GM21360 (cell line): ENCODE measurements at regions not wholly inside any gene's neighbourhood (a gene's known extent, or its start where the extent isn't known, plus 50 kb on each side); places are given as distances from the start of the nearest gene placed in this dataset.

Source experiments
- ATAC-seq: cut with Tn5 transposase; IDR thresholded peaks from one replicate; pipeline ENCODE4 v1.9.1; 2021; ENCODE audit warnings: mild to moderate bottlenecking, moderate library complexity; ENCODE audit not compliant: unreplicated experiment

GRCh38 chr9:96183751-96184150 lies 118.2 kb downstream of the HSD17B3 start:
- ATAC-seq, result no peak

DNA sequence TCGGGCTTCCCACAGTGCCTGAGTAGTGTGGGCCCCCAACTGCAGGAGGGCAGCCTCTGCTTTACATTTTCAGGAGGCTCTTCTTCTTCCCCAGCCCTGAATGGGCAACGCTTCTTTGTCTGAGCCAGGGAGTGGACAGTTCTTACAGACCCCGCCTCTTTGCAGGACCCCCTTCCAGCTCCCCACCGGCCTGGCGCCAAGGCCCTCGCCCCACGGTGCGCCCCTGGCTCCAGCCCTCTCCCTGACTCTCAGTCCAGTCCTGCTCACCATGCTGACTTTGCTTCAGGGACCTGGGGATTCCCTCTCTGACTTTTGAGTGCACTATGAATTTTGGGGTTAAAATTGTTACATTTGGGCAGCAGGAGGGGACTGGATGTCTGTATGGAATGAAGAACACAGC lies 123.8 kb downstream of the HSD17B3 start:
- ATAC-seq, result no peak

- ATAC-seq, result no peak
These were observed 124.3 kb downstream of the HSD17B3 start for GRCh38 chr9:96177719-96178028.

DNA sequence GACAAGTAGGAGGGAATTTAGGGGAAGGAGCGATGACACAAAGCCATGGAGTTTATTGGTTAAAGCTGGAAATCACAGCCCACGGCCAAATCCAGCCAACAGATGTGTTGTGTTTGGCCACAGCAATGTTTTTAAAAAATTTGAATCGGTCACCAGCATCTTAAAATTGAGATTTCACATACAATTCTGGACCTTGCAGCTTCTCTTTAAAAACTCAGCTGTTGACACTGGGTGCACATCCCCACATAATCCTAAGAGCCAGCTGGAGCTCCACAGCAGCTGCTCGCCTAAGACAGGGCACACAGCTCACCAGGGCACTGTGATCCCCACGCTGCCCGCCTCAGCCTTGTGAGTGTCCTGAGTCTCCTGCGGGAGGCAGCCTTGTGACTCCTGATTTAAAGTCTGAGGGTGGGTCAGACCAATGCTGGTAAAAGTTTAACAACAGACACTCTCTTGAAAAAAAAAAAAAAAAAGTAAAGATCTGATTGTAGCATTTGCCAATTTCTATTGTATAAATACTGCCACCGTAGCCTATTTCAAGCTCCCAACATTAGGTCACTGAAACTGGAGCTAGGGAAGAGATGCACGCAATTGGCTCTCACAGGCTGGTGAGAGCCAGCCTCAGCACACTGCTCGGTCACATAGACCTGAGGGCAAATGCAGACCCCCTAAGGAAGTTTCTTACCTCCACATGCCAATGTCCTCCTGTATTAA lies 124.8 kb downstream of the HSD17B3 start:
- ATAC-seq, result no peak

GRCh38 chr9:96175796-96176195 lies 126.2 kb downstream of the HSD17B3 start:
- ATAC-seq, result no peak

DNA sequence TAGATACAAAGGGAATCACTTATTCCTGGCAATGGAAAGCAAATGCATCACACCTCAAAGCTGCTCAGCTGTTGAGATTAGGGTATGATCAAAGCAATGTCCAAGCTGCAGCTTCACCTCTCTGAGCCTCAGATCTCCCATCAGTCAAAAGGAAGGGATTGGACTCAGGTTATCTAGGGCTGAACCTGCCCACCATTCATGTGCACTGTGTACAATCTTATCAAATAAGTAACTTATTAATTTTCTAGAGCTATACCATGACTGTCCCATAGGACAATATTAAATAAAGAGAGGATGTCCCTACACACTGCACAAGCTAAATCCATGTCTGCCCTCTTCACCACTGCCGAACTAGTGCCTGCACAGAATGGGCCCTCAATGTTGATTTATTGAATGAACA lies 127.0 kb downstream of the HSD17B3 start:
- ATAC-seq, result no peak

- no peak for ATAC-seq
These were observed 127.6 kb downstream of the HSD17B3 start for GRCh38 chr9:96174371-96174770.

GRCh38 chr9:96173640-96174039 lies 128.3 kb downstream of the HSD17B3 start:
- no peak for ATAC-seq

DNA sequence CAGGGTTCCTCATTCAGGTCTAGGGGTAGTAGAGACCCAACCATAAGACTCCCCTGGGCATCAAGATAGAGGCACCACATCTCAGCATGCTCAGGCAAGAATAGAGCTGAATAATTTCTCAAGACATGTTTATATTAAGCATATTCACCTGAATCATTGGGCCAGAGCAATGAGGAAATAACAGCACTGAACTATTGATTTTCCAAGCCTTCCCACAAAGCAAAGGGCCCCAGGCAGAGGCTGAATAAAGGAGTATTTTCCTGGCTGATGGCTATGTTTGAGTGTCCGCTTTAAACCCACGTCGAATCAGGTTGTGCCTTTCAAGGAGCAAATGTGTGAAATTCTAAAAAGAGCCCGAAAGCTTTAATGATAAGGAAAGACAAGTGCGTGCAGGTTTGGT lies 129.2 kb downstream of the HSD17B3 start:
- no peak for ATAC-seq

- ATAC-seq, result no peak
These were observed 130.2 kb downstream of the HSD17B3 start for GRCh38 chr9:96171728-96172127.

- no peak for ATAC-seq
These were observed 132.1 kb downstream of the HSD17B3 start for GRCh38 chr9:96169901-96170300.

DNA sequence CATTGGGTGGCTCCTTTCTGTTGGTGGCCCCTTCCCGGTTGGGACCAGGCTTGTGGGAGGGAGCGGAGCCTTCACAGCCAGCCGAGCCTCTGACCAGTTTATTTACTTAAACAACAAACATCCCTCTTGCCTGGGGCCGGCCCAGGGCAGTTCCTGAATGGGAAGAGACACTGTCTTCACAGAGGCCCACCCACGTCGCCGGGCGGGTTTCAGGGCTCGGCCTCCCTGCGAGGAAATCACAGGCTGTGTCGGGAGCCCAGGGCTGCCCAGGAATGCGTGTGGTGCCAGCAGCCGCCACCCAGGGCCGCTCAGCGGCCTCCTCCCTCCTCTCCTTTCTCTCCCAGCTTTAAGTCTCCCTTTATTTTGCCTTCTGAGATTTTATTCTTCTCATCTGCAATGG lies 132.5 kb downstream of the HSD17B3 start:
- no peak for ATAC-seq

DNA sequence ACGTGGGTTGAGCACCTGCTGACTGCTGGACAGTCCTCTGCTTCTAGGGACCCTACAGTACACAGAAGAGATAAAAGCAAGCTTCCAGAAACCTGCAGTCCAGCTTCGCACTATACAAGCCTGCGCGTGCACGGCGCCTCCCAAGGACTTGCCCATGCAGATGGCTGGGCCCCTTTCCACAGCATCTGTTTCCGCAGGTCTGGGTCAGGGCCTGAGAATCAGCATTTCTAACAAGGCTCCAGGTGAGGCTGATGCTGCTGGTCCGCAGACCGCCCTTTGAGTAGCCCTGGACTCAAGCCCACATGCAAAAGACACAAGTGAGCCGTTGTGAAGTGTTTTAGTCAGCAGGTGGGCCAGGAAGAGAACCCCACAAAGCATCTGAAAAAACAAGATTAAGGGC lies 133.1 kb downstream of the HSD17B3 start:
- ATAC-seq, result no peak

- no peak for ATAC-seq
These were observed 135.0 kb downstream of the HSD17B3 start for GRCh38 chr9:96167011-96167410.

DNA sequence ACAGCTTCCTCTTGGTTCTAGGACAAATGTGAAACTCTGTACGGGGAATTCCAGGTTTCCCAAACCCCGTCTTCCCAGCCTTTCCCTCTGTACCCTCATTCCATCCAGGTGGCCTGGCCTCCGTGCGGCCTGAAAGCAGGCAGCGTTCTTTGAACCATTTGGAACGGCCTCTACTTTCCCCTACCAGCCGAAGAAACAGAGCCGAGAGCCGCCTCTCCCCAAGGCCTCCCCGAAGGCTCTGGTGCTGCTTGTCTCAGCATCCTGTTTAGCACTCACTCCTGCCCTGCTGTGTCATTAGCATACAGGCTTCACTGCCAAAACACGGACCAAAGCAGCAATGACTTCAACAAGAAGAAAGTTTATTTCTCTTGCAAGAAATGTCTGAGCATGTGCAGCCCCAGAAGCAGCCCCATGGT lies 137.7 kb downstream of the HSD17B3 start:
- no peak for ATAC-seq

- no peak for ATAC-seq
These were observed 138.3 kb downstream of the HSD17B3 start for GRCh38 chr9:96163712-96164111.

GRCh38 chr9:96163161-96163560 lies 138.8 kb downstream of the HSD17B3 start:
- no peak for ATAC-seq

DNA sequence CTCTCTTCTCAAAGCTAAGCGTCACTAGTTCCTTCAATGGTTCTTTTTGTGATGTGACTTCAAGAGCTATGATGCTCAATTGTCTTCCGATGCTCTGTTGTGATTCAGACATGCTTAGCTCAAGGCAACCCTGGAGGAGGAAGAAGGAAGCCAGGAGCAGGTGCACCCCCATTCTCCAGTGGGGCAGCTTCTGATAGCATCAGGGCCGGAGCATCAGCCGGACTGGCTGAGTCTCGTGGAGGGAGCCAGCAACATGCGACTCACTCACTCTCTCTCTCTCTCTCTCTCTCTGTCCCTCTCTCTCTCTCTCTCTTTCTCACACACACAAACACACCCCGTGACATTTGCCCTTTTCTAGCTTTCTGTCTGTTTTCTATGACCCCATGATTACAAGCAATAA lies 140.2 kb downstream of the HSD17B3 start:
- ATAC-seq, result no peak

GRCh38 chr9:96160866-96161265 lies 141.1 kb downstream of the HSD17B3 start:
- ATAC-seq, result no peak

DNA sequence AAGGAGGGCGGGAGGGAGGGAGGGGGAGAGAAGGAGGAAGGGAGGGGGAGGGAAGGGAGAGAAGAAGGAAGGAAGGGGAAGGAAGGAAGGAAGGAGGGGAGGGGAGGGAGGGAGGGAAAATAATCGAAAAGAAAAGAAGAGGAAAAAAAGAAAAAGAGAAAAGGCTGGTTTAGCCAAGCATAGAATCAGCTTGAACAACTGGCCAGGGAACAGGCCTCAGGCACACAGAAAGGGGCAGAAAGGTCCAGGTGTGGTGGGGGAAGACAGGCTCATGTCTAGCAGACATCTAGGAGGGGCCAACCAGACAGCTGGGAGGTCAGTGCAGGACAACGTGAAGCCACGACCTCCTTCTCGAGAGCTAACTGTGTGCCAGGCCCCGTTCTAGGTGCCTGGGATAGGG lies 141.8 kb downstream of the HSD17B3 start:
- no peak for ATAC-seq

DNA sequence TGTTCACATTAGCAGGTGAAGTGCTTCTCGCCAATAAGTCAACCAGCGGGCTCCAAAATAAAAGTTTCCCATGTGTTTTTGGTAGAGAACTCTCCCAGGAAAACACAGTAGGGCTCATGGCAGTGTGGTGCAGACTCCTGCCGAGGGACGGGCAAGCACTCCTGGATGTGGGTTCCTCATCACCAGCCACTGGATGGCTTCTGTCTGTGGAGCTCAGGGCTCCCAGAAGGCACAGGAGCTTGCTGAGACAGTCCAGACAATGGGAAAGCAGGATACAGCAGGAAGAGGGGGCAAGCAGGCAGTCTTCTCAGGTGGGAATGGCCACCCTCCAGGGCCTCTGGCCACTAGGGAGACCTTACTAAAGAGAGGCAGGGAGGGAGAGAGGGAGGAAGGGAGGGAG lies 142.4 kb downstream of the HSD17B3 start:
- ATAC-seq, result no peak

GRCh38 chr9:96158909-96159575 lies 142.9 kb downstream of the HSD17B3 start:
- no peak for ATAC-seq

DNA sequence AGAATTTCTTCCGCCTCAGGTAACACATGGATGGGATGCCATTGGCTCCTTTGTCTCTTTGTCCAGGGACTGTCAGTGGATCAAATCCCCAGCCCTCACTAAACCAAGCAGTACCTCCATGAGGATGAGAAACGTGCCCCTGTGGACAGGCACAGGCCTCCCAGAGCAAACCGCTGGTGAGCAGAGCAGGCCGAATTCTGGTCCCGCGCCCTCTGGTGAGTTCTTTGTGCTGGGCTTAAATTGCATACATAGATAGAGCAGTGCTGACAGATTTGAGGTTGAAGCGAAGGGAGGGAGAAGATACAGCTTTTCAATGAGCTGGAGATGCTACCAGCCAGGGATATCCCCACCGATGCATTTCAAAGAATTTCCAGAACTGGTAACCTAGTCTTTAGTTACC lies 143.8 kb downstream of the HSD17B3 start:
- no peak for ATAC-seq
